Stomach (tissue), 4 donors: ENCODE measurements at regions not wholly inside any gene's neighbourhood (a gene's known extent, or its start where the extent isn't known, plus 50 kb on each side); places are given as distances from the start of the nearest gene placed in this dataset.
A peak's percentile ranks its signal among the peaks of the same experiment; 100 is the strongest.

Experiments used
- EP300 ChIP-seq: sonication (generic); formaldehyde crosslinking; IDR thresholded peaks from one replicate; pipeline ENCODE4 v1.6.1; 2017; ENCODE audit warnings: antibody characterized with exemption
- POLR2AphosphoS5 ChIP-seq, 3 donors: sonication (generic); formaldehyde crosslinking; IDR thresholded peaks; one replicate each; pipeline ENCODE4 v1.6.1; 2016; ENCODE audit warnings: antibody characterized with exemption in 3 of 3
- TF ChIP-seq, protein P1 (sequence below), 7 experiments: fragments of 450-650 bp in 4 of 7; fragments of 200-600 bp in 3 of 7; sonication (generic) in 3 of 7; IDR thresholded peaks; one replicate each; pipeline ENCODE4 v1.5.1; 2016 to 2019; ENCODE audit warnings: antibody characterized with exemption in 7 of 7, control low read depth in 2 of 7, mild to moderate bottlenecking in 1 of 7

DNA sequence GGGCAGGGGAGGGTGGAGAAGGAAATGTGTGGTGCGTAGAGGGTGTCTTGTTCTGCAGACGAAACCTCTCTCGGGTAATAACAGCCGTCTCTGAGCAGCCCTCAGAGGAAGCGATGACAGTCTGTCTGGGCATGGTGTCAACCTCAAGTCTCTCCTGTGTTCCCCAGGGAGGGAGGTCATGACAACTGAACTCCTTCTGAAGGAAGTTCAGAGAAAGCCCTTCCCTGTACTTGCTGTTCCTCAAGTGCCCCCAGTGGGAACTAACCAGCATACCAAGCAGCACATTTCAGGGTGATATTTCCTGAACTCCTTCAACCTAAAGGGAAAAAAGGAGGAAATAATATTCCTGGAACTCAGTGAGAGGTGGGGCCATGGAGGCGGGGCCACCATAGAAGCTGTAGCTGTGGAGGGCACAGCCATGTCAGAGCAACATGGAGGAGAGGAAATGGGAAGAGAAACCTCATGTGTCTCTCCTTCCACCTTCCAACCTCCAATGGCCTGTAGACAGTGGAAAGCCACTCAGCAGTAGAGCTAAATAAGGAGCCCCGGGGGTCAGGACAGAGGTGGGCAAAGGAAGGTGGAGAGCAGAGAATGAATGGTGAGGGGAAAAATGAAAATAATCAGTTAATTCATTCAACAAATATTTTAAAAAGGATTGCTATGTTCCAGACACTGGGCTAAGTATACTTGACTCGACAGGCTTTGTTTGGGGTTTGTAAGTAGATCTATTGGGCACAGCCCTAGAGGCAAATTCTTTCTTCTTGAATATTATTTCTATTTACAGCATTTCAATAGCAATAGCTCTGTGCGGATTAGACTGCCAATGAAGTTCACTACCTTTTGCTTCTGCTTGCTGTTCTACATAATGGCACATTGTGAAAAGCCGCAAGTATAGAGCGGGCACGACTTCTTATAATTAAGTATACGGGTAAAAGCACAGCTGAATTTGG, 61.0 kb upstream of the AOAH start:
- TF ChIP-seq, protein P1, sequence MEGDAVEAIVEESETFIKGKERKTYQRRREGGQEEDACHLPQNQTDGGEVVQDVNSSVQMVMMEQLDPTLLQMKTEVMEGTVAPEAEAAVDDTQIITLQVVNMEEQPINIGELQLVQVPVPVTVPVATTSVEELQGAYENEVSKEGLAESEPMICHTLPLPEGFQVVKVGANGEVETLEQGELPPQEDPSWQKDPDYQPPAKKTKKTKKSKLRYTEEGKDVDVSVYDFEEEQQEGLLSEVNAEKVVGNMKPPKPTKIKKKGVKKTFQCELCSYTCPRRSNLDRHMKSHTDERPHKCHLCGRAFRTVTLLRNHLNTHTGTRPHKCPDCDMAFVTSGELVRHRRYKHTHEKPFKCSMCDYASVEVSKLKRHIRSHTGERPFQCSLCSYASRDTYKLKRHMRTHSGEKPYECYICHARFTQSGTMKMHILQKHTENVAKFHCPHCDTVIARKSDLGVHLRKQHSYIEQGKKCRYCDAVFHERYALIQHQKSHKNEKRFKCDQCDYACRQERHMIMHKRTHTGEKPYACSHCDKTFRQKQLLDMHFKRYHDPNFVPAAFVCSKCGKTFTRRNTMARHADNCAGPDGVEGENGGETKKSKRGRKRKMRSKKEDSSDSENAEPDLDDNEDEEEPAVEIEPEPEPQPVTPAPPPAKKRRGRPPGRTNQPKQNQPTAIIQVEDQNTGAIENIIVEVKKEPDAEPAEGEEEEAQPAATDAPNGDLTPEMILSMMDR (IDR thresholded peaks at IDR 0.05): no peak
- TF ChIP-seq EP300 (no peak), POLR2AphosphoS5 (IDR thresholded peaks at IDR 0.05) (peak in 1 of 3 donors; percentile 17)
